Uterus (tissue), 2 donors: ENCODE measurements at regions not wholly inside any gene's neighbourhood (a gene's known extent, or its start where the extent isn't known, plus 50 kb on each side); places are given as distances from the start of the nearest gene placed in this dataset.

Experiments used
- POLR2A ChIP-seq, 2 donors: fragments of 450-650 bp; IDR thresholded peaks; one replicate each; pipeline ENCODE4 v1.6.1; 2016; ENCODE audit warnings: antibody characterized with exemption in 2 of 2, mild to moderate bottlenecking in 1 of 2, moderate library complexity in 1 of 2
- TF ChIP-seq, protein P1 (sequence below), 4 experiments: fragments of 200-600 bp in 2 of 4; fragments of 450-650 bp in 2 of 4; sonication (generic) in 2 of 4; IDR thresholded peaks; one replicate each; pipeline ENCODE4 v1.5.1; 2016 to 2019; ENCODE audit warnings: antibody characterized with exemption in 4 of 4, mild to moderate bottlenecking in 2 of 4, moderate library complexity in 1 of 4

DNA sequence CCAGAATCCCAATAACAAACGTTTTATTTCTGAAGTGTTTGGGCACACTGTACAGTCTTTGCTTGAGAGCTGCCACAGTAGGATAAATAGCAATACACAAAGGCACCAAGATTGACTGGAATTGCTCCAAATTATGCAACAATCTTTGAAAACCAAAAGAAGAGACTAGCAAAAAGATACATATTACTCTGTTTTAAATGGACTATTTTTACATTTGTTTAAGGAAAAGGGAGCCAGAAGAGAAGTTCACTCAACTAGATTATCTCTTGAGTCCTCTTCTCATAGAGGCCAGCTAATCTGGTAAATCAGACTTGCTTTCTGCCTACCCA, 385.0 kb upstream of the SLC30A5 start:
- TF ChIP-seq, protein P1, sequence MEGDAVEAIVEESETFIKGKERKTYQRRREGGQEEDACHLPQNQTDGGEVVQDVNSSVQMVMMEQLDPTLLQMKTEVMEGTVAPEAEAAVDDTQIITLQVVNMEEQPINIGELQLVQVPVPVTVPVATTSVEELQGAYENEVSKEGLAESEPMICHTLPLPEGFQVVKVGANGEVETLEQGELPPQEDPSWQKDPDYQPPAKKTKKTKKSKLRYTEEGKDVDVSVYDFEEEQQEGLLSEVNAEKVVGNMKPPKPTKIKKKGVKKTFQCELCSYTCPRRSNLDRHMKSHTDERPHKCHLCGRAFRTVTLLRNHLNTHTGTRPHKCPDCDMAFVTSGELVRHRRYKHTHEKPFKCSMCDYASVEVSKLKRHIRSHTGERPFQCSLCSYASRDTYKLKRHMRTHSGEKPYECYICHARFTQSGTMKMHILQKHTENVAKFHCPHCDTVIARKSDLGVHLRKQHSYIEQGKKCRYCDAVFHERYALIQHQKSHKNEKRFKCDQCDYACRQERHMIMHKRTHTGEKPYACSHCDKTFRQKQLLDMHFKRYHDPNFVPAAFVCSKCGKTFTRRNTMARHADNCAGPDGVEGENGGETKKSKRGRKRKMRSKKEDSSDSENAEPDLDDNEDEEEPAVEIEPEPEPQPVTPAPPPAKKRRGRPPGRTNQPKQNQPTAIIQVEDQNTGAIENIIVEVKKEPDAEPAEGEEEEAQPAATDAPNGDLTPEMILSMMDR (IDR thresholded peaks at IDR 0.05) = no peak
- no peak for TF ChIP-seq POLR2A (IDR thresholded peaks at IDR 0.05)
